GM18517 (cell line): ENCODE measurements at regions not wholly inside any gene's neighbourhood (a gene's known extent, or its start where the extent isn't known, plus 50 kb on each side); places are given as distances from the start of the nearest gene placed in this dataset.

Experiments used
- ATAC-seq: cut with Tn5 transposase; IDR thresholded peaks from one replicate; pipeline ENCODE4 v1.9.1; 2021; ENCODE audit warnings: mild to moderate bottlenecking, moderate library complexity; ENCODE audit not compliant: unreplicated experiment

DNA sequence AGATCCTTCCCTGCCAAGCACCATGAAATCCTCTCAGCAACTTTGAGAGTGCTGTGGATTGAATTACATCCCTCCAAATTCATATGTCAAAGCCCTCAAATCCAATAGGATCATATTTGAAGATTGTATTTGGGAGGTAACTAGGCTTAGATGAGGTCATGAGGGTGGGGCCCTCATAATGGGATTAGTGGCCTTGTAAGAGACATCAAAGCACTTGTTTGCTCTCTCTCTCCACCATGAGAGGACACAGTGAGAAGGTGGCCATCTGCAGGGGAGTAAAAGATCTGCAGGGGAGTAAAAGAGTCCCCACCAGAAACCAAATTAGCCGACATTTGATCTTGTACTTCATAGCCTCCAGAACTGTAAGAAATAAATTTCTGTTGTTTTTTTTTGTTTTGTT is 298.2 kb downstream of the SAMD5 start:
- no peak for ATAC-seq

DNA sequence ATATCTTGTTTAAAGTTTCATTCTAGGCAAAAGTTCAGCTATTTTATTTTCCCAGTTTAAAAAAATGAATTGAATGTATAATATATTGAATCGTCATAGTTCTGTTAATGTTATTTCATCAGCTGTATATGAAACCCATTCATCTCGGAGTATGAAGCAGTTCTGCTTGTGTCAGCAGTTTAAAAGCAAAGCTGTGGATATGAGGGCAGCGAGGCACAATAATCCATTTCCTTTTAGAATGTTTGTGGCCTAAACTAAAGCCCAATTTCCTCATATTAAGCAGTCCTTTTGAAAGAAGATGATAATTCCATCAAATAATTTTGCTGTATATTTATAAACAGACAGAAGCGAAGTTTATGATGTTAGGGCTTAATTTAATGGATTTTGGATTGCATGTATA is 300.1 kb downstream of the SAMD5 start:
- ATAC-seq = no peak

DNA sequence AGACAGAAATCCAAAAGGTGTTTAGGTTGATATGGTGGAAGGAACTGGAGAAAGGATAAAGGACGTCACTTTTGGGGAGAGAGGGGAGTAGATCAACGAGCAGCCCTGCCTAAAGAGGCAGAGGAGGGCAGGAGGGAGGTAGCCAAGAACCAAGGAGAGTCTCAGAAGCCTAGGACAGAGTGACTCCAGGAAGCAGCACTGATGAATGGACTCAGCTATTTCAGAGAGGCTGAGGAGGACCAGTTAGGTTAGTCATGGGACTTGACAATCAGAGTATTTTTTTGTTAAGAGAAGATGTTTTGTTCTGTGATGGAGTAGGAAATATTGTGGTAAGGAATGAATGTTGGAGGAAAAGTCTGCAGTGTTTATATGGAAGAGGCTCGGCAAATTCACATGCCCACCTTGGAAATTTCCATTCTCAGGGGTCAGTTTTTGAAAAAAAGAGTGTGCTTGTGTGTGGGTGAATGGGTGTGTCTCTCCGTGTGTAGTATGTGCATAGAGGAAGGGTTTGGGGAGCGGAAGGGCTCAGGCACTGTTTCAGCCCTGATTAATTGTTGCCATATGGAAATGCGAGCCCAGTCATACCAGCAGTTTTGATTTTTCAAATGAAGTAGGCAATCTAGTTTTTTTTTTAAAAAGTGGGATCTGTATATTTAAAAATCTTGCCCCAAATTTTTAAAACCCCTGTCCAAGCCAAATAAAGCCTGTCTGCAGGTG is 303.6 kb downstream of the SAMD5 start:
- ATAC-seq = no peak

DNA sequence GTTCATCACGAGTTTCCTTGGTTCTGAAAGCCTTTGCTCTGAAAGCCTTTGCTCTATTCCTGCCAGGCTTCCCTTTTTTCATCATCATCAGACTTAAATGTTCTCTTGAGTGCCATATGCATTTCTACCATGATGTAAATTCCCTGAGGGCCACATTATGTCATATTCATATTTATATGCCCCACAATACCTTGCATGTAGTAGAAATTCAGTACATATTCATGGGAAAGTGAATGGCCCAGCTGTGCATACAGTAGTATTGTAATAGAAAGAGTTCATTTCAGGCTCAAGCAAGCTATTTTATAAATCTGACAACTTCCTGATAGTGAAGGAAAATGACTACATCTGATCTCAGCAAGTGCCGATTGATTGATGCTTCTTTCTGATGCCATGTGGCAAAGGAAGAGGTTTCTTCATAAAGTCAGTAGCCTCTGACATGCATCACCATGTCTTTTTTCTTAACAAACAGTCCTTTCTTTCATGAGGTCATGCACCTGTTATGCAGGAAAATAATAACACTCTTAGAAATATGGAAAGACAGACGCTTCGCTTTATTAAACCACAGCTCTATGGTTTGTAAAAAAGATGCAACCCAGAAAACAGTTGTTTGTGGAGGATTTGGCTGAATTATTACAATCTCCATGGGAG is 308.7 kb downstream of the SAMD5 start:
- no peak for ATAC-seq

DNA sequence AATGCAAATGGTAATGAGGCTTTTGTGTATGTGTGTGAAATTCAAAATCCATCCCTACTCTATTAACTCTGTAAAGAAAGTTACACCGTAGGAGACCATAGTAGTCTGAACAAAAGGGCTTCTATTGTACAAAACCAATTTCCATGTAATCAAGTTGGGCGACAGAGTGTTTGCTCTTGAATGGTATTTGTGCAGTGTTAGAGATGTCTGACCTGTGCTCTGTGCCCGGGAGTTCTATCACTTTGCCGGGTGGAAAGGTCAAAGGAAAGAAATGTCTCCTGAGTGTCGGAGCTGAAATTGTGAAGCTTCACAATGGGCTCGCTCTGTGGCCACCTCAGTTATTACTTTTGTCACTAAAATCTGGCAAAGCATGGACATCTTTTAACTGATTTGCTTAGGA is 312.0 kb downstream of the SAMD5 start:
- no peak for ATAC-seq

DNA sequence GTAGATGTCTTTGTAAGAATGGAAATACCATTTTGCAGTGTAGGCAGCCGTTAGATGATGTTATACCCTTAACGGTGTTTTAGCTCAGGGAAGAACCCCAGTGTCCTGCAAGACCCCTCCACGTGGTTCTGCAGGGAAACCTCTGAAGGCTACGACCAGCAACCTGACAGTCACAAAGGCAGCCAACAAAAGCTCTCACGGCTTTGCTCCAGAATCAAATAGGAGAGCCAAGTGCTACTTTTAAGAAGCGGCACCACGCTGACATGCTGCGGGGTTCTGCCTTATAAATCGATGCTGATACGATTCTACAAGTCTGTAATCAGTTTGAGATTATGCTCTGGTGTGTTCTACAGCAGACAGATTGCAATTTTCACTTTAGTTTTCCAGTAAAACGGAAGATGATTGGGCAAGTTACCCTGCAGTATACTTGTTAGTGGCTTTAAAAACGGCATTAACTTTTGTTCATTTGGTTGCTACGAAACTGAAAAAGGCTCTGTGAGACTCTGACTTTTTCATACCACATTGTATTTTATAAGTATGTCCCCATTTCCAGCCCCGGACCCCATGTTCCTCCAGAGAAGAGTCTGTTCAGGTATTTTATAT is 312.9 kb downstream of the SAMD5 start:
- ATAC-seq = no peak

DNA sequence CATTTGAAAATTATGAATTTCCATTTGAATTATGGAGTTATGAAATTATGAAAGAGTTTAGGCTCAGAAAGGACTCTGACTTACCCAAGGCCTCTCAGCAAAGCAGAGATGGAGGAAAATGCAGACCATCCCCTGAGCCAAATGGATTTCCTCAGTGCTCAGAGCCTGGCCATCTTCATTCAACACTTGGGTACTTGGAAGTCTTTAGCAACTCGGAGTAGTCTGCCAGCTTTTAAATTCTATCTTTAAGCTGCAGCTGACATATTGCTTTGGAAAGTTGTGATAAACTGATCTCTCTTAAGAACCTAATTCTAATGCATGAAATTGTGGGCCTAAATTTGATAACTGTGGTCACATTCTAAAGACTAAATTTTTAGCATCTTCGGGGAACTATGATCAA is 315.4 kb downstream of the SAMD5 start:
- ATAC-seq = no peak

DNA sequence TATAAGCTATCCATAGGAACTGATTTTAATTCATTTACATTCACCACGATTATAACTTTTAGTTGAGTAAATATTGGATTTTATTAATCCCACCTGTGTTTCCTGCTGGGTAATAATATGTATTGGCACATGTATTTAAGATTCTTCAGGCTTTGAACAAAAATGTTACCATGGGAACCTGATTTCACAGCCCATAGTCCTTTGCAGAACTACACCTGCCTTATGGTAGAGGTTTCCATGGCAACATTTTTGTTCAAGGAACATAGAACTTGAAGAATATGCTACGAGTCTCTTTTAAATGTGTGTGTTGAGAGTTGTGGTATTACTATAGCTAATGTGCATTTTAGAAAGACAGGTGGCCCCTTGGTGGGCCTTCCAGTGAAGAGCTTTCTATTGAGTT is 317.4 kb downstream of the SAMD5 start:
- no peak for ATAC-seq

DNA sequence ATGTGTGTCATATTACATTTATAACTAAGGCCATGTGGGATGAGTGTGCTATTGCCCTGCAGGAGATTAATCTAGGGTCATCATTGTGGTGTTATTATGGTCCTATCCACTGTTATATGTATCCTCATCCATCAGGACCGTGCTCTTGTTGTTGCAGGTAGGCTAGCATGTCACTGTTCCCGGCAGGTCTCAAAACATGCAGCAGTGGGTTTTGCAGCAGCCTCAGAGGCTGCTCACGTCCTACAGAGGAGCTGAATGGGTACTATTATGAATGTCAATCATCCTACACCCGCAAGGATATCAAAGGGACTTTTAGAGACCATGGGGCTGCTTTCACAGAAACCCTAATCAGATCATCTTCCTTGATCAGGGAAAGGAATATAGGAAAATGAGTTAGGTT is 318.2 kb downstream of the SAMD5 start:
- ATAC-seq = no peak

DNA sequence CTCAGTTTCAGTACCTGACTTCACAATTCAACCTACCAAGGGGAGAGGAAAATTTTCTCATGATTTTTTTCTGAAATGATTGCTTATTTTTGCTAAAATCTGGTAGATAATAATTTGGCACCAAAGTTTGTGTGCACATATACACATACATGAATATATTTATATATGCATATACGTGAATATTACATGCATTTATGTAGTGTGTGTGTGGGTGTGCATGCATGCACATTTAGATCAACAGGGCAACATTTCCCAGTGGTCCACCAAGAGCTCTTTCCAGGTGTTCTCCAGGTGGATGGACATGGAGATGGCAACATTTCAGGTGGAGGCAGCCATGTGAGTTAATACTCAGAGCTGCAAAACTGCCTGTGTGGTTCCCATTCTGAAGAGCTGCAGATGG is 320.9 kb downstream of the SAMD5 start:
- ATAC-seq = no peak

DNA sequence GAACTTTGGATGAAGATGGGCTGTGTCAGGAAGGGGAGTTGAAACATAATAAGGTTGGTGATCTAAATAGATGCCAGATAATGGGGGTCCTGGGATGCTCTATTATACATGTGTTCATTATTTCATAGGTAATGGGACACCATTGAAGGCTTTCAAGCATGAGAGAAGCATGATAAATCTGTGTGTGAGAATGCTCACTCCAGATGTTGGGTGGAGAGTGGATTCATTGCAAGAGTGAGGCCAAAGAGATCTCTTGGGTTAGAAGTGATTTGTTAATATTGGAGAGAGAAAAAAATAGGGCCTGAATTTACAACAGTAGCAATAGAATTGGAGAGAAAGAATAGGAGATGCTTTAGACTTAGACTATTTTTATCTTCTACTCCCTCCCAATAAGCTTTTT is 321.3 kb downstream of the SAMD5 start:
- ATAC-seq = no peak

DNA sequence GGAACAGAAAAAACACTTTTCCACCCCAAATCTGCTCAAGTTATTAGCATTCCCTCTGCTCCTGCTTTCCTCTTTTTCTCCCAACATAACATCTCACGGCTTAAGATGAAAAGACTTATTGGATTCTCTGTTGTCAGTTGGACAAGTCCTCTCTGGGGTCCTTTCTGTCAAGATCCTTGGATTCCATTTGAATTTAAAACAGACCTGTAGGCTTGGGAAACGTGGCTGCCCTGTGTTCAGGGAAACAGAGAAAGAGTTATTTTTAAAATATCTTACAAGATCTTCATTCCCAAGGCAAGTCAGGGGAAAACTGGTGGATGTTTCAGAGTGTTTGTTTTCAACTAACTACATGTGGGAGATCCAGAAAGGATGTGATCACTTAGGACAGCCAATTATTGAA is 322.9 kb downstream of the SAMD5 start:
- ATAC-seq = no peak

GRCh38 chr6:147833607-147834006 is 325.1 kb downstream of the SAMD5 start:
- no peak for ATAC-seq

DNA sequence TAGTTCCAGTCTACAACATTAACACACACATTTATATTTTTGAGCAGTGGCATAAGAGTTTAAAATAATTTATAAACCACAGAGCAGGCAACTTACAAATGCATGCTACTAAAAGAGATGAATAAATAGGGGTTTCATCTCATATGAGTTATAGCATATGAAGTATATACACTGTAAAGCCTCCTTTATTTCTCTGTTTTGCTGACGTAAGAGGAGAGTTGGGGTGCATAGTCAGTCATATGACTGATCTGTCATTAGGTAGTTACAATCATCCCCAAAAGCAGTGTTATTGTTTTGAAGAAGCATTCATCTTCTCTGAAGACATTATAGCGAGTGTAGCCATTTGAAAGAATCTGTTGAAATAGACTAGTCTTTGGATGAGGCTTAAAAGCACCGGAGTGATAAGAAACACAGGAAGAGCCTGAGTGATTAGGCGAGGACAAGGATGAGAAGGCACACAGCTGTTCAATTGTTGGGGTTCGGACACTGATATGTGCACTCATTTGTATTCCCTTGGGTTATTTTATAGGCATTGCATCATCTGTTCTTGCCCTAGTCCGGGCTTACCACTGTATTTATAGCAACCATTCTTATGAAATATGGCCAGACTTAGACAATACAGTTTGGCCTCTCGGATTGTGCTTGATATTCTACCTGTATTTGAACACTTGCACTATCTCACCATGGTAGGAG is 325.7 kb downstream of the SAMD5 start:
- ATAC-seq = no peak

GRCh38 chr6:147837540-147837939 is 329.1 kb downstream of the SAMD5 start:
- no peak for ATAC-seq

GRCh38 chr6:147839708-147840610 is 331.5 kb downstream of the SAMD5 start:
- no peak for ATAC-seq

DNA sequence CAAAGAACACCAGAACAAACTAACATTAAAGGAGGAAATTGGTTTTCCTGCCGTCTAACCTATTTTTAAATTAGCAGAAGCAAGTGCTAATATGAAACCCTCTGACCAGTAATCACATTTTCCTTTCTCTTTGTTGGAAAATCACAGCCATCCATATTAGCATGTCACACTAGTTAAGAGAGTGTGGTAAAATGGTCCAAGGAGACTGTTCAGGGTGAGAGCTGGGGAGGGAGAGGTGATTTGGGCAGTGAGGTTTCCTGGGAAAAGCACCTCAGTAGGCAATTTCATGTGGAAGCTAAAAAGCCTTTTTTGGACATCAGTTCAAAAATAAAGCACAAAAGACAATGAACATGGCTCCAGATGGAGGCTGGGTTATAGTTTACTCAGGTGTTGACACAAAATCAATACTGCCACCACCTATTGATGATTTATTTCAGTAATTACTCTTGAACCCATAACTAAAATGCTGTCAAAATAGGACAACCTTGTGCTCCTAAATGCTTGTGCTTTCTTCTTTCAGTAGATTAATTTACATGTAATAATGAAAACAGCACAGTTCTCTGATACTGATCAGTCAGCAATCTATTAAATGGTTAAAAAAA is 333.2 kb downstream of the SAMD5 start:
- no peak for ATAC-seq

DNA sequence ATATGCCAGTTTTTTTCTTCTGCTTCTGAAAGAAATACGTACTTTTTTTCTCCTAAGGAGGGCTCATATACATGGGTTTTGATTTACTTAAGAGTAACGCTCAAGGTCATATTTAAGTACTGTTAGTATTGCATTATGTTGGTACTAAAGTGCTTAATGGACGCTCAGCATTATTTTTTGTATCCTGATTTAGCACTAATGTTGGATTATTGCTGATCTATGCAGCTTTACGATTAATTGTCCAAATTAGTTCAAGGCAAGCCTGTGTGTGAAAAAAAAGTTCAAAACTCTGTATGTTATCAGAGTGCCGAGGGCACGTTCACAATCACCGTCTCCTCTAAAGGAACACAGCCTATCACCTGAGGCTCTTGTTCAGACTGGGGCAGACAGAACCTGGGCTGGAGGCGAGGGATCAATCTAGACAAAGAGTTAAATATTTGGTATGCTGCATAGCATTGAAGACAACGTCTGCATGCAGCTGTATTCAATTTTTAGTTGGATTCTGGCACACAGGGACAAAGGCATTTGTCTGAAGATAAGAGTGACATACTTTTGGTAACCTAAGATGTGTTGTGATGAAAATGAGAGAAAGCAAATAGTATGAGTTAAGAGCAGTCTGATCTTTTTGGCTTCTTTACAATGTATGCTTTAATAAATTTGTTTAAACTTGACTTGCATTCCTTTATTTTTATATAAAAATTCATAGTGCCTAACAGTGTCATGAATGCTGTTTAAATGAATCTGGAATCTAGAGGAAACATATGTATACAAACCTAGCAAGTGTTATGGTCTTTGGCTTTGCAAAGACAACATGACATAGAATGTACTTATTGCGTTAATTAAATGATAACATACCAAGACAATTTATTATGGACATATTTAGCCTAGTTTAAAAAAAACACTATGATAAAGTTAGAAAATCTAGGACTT is 341.2 kb downstream of the SAMD5 start:
- no peak for ATAC-seq

DNA sequence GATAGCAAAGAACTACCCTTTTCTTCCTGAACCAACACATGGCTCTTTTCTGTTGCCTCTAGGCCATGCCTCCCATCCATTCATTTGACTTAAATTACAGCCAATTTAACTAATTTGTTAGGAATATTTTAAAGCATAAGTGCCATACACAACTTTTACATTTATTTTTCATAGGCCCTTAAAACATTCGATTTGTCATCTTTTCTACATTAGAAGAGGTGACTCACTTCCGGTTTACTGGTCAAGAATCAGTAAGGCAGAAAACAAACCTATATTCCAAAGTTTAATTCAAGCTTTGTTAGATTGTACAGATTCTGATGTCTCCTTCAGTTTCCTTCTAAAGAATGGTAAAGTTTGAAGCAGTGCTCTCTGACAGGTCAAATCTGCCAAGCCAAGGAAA is 344.3 kb downstream of the SAMD5 start:
- ATAC-seq = no peak
